Hepatocyte (in vitro differentiated cells): ENCODE measurements at regions not wholly inside any gene's neighbourhood (a gene's known extent, or its start where the extent isn't known, plus 50 kb on each side); places are given as distances from the start of the nearest gene placed in this dataset.

Experiments
- DNase-seq: peaks from one replicate; pipeline ENCODE4 v3.0.0-alpha.2; 2016; ENCODE audit warnings: low spot score
- H2AFZ ChIP-seq: fragments of 200-600 bp; sonication (generic); 2 replicates; pipeline ENCODE4 v1.6.0; 2016; ENCODE audit warnings: antibody characterized with exemption, mild to moderate bottlenecking
- H3K27ac ChIP-seq: fragments of 200-600 bp; sonication (generic); 2 replicates; pipeline ENCODE4 v1.5.1; 2016; ENCODE audit warnings: mild to moderate bottlenecking
- H3K27me3 ChIP-seq: fragments of 200-600 bp; sonication (generic); 2 replicates; pipeline ENCODE4 v1.6.1; 2016
- H3K36me3 ChIP-seq: fragments of 200-600 bp; sonication (generic); replicated peaks from 2 replicates; pipeline ENCODE4 v1.5.1; 2016; ENCODE audit warnings: low read depth; ENCODE audit not compliant: insufficient read depth
- H3K4me1 ChIP-seq: fragments of 200-600 bp; sonication (generic); 2 replicates; pipeline ENCODE4 v1.5.1; 2016; ENCODE audit warnings: mild to moderate bottlenecking, moderate library complexity; ENCODE audit not compliant: insufficient read depth
- H3K4me2 ChIP-seq: fragments of 200-600 bp; sonication (generic); 2 replicates; pipeline ENCODE4 v1.6.0; 2016
- H3K4me3 ChIP-seq: fragments of 200-600 bp; sonication (generic); 2 replicates; pipeline ENCODE4 v1.5.1; 2016; ENCODE audit warnings: mild to moderate bottlenecking
- H3K79me2 ChIP-seq: fragments of 200-600 bp; sonication (generic); 2 replicates; pipeline ENCODE4 v1.6.0; 2017; ENCODE audit warnings: mild to moderate bottlenecking
- H3K9me2 ChIP-seq: fragments of 200-600 bp; sonication (generic); replicated peaks from 2 replicates; pipeline ENCODE4 v1.6.0; 2017; ENCODE audit warnings: mild to moderate bottlenecking; ENCODE audit not compliant: insufficient read depth
- H3K9me3 ChIP-seq: fragments of 200-600 bp; sonication (generic); 2 replicates; pipeline ENCODE4 v1.5.1; 2016; ENCODE audit warnings: low read depth, mild to moderate bottlenecking
- H4K20me1 ChIP-seq: fragments of 200-600 bp; sonication (generic); 2 replicates; pipeline ENCODE4 v1.6.0; 2016; ENCODE audit warnings: mild to moderate bottlenecking; ENCODE audit not compliant: insufficient read depth, poor library complexity, severe bottlenecking
- EZH2 ChIP-seq: fragments of 200-600 bp; sonication (generic); IDR thresholded peaks from 2 replicates; pipeline ENCODE4 v1.6.1; 2016; ENCODE audit warnings: antibody characterized with exemption, mild to moderate bottlenecking, borderline replicate concordance
- EZH2phosphoT487 ChIP-seq: fragments of 200-600 bp; sonication (generic); IDR thresholded peaks from one replicate; pipeline ENCODE4 v1.6.1; 2018; ENCODE audit warnings: antibody characterized with exemption, mild to moderate bottlenecking, low read depth, moderate library complexity; ENCODE audit not compliant: unreplicated experiment, severe bottlenecking
- WGBS: methylation state at CpG from one replicate; pipeline ENCODE4 v1.1.6; 2016; ENCODE audit warnings: low lambda C conversion rate; ENCODE audit errors: missing lambda C conversion rate; 5-methylcytosine and 5-hydroxymethylcytosine counted together
- TF ChIP-seq, protein P1 (sequence below): fragments of 200-600 bp; sonication (generic); IDR thresholded peaks from 2 replicates; pipeline ENCODE4 v1.5.1; 2016; ENCODE audit warnings: antibody characterized with exemption, mild to moderate bottlenecking; ENCODE audit not compliant: poor library complexity

DNA sequence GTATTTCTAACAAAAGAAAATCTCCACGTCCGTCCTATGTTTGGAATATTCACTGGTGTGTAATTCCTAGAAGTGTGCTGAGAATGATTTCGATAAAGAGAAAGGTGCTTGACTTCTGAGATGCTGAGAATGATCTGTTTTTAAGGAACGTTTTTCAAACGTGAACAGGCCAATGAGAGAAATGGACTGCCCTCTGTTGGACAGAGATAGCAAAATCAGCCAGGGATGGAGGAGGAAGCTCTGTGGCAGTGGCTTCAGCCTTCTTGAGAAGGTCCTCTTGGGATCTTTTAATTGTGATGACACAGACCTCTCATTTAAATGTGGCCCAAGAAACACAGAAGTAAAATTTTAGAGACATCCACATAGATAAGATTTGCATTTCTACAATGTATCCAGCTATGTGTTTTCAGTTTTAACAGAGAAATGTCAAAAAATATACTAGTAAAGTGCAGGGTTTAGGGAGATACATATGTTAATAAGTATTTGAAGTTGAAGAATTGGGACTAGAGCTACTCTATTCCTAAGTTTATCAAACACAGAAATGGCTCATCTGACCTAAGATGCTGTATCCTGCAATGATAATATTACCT is 84.0 kb upstream of the RCN1 start:
- H3K79me2 ChIP-seq = no peaks in the 10 kb centered on the region
- H3K4me2 ChIP-seq = no peak overlapping the region
- DNase-seq = peak; percentile 66
- H3K9me2 ChIP-seq = no peaks in the 10 kb centered on the region
- no peaks in the 10 kb centered on the region for H3K4me1 ChIP-seq
- H3K4me3 ChIP-seq = no peak overlapping the region
- 11% methylated on average over 5 of the region's 5 CpGs for WGBS
- no peaks in the 10 kb centered on the region for H4K20me1 ChIP-seq
- H3K9me3 ChIP-seq = no peaks in the 10 kb centered on the region
- H2AFZ ChIP-seq = no peak overlapping the region
- H3K27me3 ChIP-seq = peaks cover 60% of the 10 kb centered on the region
- H3K27ac ChIP-seq = no peak overlapping the region
- TF ChIP-seq EZH2 (no peak), EZH2phosphoT487 (no peak)
- TF ChIP-seq, protein P1, sequence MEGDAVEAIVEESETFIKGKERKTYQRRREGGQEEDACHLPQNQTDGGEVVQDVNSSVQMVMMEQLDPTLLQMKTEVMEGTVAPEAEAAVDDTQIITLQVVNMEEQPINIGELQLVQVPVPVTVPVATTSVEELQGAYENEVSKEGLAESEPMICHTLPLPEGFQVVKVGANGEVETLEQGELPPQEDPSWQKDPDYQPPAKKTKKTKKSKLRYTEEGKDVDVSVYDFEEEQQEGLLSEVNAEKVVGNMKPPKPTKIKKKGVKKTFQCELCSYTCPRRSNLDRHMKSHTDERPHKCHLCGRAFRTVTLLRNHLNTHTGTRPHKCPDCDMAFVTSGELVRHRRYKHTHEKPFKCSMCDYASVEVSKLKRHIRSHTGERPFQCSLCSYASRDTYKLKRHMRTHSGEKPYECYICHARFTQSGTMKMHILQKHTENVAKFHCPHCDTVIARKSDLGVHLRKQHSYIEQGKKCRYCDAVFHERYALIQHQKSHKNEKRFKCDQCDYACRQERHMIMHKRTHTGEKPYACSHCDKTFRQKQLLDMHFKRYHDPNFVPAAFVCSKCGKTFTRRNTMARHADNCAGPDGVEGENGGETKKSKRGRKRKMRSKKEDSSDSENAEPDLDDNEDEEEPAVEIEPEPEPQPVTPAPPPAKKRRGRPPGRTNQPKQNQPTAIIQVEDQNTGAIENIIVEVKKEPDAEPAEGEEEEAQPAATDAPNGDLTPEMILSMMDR = peak; percentile 66
- H3K36me3 ChIP-seq = no peaks in the 10 kb centered on the region

DNA sequence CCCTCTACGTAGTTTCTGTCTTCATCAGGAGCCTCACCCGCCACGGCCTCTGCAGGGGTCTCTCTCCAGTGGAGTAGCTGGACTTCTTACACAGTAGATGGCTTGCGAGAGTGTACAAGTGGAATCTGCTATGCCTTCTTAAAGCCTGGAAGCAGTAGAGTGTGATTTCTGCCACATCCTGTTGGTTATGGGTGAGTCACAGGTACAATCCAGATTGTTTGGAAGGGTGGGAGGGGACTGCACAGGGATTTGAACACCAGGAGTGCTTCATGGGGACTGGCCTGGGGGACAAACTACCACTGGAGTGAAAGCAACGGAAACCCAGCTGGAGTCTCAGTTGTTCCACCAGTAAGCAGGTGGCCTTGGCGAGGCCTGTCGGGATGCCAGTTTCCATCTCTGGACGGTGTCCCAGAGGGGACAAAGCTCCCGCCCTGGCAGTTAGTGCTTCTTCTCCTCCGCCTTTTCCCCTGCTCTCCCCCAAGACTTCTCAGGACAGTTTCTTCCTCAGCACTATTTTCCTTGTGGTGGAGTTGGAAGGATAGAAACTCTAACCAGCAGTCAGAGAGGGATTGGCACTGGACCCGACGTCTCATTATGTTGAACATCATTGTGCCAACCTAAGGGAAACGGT is 85.0 kb upstream of the RCN1 start:
- TF ChIP-seq, protein P1 = no peak
- TF ChIP-seq EZH2phosphoT487 (no peak), EZH2 (no peak)
- Histone ChIP-seq H3K9me2 (no peaks in the 10 kb centered on the region), H3K4me1 (no peaks in the 10 kb centered on the region), H3K4me2 (no peak overlapping the region), H3K36me3 (no peaks in the 10 kb centered on the region), H3K27me3 (peaks cover 67% of the 10 kb centered on the region), H3K27ac (no peak overlapping the region), H3K79me2 (no peaks in the 10 kb centered on the region), H4K20me1 (no peaks in the 10 kb centered on the region), H3K4me3 (no peak overlapping the region), H2AFZ (no peak overlapping the region), H3K9me3 (no peaks in the 10 kb centered on the region)
- 94% methylated on average over 13 of the region's 13 CpGs for WGBS
- no peak for DNase-seq

DNA sequence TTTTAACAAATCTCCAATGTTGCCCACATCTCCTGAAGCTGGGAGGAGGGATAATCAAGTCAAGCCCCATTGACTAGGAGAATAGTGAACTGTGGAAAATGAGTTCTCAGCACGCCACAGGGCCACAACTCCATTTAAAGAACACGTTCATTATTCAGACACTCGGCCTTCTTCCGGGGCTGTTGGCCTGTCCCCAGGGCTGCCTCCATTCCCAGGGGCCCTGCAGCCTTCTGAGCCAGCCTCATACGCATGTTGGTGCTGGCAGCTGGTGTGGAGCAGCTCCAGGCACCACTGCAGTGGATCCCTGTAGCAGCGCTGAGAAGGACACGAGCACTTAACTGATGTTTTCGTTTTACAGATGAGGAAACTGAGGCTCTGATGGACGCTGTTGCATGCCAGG is 87.5 kb upstream of the RCN1 start:
- no peak for DNase-seq
- H3K9me2 ChIP-seq = no peaks in the 10 kb centered on the region
- H3K79me2 ChIP-seq = no peaks in the 10 kb centered on the region
- no peak overlapping the region for H3K4me3 ChIP-seq
- peaks cover 45% of the 10 kb centered on the region for H3K27me3 ChIP-seq
- H4K20me1 ChIP-seq = no peaks in the 10 kb centered on the region
- no peak overlapping the region for H3K4me2 ChIP-seq
- no peak overlapping the region for H3K27ac ChIP-seq
- H3K4me1 ChIP-seq = no peaks in the 10 kb centered on the region
- TF ChIP-seq EZH2phosphoT487 = no peak
- no peak for TF ChIP-seq EZH2
- TF ChIP-seq, protein P1 = no peak
- 81% methylated on average over 9 of the region's 9 CpGs for WGBS
- no peaks in the 10 kb centered on the region for H3K36me3 ChIP-seq
- H3K9me3 ChIP-seq = no peaks in the 10 kb centered on the region
- H2AFZ ChIP-seq = no peak overlapping the region
